ENCODE measurements at regions not wholly inside any gene's neighbourhood (a gene's known extent, or its start where the extent isn't known, plus 50 kb on each side); places are given as distances from the start of the nearest gene placed in this dataset.

- TF ChIP-seq EP300 (IDR thresholded peaks at IDR 0.05) (no peak), CTCF (IDR thresholded peaks at IDR 0.05) (no peak), POLR2A (IDR thresholded peaks at IDR 0.05) (no peak), POLR2AphosphoS5 (IDR thresholded peaks at IDR 0.05) (no peak)
Measured at GRCh38 chr10:4678951-4679671, 146.9 kb upstream of the AKR1E2 start.
